ENCODE measurements at regions not wholly inside any gene's neighbourhood (a gene's known extent, or its start where the extent isn't known, plus 50 kb on each side); places are given as distances from the start of the nearest gene placed in this dataset.

- TF ChIP-seq CTCF (IDR thresholded peaks at IDR 0.05), result no peak
- no peak for TF ChIP-seq POLR2A (IDR thresholded peaks at IDR 0.05)
Observed at GRCh38 chr1:169044296-169044695, 62.2 kb upstream of the ATP1B1 start.

Measured in tibial nerve (tissue), 3 donors.